CD4-positive, alpha-beta T cell treated with Interferon alpha-2 for 1 hour (primary cell): ENCODE measurements at regions not wholly inside any gene's neighbourhood (a gene's known extent, or its start where the extent isn't known, plus 50 kb on each side); places are given as distances from the start of the nearest gene placed in this dataset.

Experiments
- DNase-seq, 2 donors: peaks; one replicate each; pipeline ENCODE4 v3.0.0-alpha.2; 2020 to 2022

DNA sequence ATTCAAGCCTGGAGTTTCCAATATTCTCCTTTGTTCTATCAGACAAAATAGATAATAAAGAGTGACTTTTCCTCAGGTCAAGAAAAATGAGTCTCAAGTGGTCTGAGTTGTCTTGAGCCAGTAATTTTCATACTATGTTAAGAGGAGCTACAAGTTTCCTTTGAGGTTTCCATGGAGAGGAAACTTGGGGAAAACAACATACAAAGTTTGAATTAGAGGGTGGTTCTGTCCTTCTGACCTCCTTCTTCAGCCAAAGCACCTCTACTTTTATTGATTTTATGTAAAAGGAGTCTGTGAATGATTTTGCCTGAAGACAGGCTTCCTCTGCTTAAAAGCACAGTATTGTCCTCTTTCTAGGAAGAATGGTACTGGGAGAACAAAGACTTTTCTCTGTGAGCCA, 497.2 kb upstream of the PKN2 start:
- no peak for DNase-seq

DNA sequence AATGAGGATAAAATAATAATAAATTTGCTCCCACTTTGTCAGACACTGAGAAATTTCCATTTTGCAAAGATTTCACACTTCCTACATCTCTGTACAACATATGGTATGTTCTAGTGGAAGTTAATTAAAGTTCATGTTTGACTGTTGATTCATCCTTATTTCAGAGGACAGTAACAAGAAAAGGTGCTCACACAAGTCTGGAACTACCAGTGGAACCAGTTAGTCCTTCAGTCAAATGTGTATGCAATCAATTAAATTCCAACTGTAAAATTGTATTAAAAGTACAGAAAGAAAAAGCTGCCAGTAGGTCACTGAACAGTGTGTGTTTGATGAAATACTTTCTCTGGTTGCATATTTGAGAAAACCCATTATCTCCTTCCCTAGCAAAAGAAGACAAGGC, 496.0 kb upstream of the PKN2 start:
- DNase-seq, result no peak

DNA sequence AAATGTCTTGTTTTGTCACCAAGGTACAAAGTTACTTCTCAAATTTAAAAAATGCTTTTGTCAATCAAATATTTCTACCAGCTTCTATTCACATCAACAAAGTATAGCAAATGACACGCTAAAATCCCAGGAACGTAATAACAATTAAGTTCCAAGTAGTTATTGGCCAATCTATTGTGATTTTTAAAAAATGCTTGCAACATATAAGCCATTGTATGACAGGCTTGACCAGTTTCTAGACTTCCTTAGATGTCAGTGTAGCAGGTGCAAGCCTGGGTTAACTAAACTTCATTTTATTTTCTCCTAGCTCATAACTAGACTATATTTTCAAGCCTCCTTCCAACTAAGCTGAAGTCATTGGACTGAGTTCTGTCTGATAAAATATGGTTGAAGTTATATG, 494.5 kb upstream of the PKN2 start:
- DNase-seq, result no peak

DNA sequence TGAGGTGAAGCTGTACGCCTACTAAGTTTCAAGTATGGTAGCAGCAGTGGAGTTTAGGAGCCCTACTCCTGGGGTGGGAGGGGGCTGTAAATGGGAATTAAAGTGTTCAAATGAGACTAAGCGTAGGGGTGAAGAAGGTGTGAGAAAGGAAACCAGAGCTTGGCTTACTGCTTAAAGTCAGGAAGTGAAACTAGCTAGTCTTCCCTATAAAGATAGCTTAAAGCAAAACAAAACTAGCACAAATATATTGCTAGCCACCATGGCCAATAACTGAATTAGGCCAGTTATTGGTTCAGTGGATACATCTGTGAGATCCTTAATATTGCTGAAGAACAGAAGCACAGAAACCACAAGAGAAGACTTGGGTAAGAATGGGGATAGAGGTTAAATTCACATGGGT, 492.2 kb upstream of the PKN2 start:
- DNase-seq, result no peak

DNA sequence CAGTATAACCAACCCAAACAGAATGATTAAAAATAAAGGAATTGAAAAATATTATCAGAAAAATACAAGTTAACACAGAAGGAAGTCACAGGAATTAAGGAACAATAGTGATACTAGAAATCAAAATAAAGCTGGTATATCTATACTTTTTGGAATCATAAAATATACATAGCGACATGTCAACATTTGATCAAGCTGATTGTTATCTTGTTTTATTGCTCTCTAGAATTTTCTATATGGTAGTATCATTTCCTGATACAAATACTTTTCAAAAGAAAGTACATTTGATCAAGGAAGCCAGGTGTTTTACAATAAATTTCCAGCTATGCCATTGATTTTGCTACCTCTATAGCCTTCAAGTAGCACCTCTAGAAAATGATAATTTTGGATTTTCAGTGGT, 489.5 kb upstream of the PKN2 start:
- no peak for DNase-seq

DNA sequence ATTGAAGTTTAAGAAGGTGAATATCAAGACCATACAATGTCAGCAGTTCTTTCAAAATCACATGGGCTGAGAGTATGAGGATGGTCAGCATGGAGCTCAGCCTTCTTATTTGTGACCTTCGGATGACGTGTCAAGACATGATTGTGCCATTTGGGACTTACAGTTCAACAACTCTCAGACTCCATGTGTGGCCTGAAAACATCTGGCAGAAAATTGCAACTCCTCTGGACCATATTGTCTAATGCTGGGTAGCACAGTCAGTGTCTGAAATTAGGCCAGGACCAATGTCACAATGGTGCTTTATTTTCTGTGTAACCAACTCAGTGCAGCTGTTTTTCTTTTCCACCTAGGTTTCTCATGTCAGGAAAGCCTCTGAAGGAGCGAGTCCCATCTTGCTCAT, 483.5 kb upstream of the PKN2 start:
- no peak for DNase-seq

DNA sequence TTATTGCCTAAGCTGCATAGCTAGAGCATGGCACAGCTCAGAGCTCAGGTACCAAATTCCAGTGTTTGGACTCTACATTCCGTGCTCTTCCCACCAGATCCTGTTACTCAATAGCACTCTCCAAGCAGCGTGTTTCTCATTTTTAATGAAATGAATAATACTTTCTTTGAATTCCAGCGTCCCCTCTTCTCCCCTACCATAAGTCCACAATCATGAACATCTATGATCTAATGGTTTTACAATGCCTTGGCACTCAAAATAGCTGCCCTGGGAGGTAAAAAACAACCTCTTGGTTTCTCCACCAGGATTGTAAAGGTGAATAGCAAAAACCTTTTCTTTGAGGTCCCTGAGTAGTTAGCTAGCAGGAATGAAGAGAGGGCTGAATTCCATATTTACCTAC, 480.0 kb upstream of the PKN2 start:
- DNase-seq, result no peak

DNA sequence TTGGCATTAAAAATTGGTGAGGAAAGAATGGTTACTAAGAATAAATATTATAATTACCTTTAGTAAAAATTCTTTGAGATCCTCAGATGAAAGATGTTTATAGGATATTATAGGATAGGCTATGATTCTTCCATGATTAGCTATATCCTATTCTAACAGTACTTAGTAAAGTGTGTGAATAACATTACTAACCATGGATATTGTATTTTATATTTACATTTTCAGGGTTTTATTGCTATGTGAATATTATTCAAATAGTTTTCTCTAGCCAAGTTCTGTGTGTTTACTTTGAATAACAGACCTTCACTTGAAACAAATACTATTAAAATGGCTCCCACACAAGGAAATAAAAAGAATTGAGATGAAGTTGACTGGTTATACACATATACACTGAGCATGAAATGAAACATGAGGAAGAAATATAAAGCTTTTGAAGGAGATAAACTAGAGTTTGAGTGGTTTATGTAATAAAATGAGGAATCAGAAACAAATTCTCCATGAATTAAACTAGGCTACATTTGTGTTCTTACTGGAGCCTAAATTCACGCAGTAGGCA, 479.4 kb upstream of the PKN2 start:
- no peak for DNase-seq

DNA sequence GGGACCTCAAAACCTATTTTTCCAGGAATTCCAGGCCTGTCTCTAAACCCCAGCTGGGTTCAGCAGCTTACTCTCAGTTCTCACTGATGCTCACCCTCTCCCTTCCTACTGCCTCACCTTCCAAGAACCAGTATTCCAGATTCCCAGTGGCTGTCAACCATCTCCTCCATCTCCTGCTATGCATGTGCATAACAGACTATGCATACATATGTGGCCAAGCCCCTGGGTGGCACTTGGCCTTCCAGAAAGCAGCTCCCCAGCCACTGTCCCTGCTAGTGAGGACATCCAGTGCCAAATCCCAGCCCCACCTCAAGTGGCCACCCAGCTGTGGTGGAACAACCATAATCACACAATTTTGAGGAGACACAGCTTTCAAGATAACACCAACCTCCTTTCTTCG, 475.7 kb upstream of the PKN2 start:
- no peak for DNase-seq

DNA sequence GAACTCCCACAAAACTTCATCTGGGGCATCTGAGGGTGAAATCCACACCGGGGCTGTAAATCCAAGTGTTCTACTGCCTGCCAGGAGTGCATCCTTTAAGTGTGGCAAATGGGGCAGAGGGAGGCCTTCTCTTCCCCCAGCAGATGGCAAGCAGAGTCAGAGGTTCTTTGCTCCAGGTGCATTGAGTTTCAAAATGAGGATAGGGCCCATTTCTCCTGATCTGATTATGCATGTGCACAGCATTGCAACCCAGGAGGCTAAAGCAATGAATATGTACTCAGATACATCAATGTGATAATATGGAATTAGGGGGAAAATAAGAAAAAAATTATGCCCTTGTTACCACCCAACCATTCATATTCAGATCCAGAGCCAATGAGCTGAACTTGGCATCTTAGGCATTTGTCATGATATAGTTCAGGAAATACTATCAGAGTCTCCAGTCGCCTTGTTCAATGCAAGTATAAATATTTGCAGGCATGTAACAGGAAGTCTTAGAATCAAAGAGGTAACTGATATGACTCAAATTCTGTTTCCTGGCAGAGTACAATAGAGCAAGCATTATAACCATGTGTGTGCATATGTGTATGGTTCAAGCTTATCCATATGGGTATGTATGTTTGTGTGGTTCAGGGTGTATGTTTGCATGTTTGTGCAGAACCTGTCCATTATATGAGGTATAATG, 473.8 kb upstream of the PKN2 start:
- no peak for DNase-seq

DNA sequence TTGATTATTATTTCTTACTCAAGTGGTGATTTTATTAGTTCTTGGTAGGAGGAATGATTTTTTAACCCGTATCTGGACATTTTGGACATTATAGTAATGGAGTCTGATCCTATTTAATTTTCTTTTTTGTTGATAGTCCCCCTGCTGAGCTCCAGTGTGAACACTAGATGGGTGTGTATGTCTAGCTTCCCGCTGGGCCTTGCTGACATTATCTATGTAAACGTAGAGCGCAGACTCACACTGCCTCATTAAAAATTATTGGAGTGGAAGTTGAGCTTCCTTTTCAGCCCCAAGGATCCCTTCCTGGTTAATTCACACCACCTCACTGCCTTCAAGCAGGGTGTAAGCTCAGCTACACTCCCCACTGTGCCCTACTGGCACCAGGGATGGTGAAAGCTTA, 467.6 kb upstream of the PKN2 start:
- DNase-seq, result no peak

DNA sequence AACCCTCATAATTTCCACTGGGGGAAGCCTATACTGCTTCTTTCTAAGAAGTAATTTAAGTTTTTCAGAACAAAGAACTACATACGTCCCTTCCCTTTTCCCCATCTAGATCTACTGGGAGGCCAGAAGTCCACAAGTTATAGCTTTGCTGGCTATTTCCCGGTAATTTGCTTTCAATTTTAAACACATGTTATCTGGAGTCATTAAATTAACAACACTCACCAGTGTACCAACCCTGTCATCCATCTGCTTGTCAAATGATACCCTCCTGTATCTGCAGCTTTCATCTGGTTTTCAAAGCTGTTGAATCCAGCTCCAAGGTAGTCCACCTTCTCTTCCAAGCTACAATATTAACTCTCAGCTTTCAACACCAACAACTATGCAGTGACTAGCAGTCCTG, 466.7 kb upstream of the PKN2 start:
- DNase-seq, result no peak

DNA sequence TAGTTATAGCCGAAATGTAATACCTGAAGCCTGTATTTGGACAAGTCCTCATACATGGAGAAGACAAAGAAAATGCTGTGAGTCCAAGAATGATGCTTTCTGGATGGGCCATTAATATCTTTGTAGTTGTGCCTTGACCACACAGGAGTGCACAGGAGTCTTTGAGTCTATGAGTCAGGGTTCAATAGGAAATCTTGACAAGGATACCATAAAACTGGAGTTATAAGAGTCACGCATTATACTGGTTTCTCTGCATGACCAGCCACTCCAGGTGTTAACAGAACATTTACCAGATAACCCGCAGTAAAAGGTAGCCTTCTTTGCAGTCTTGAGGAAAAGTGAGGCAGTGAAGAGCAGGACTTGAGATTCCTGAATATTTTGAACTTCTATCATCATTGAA, 464.6 kb upstream of the PKN2 start:
- DNase-seq, result no peak

DNA sequence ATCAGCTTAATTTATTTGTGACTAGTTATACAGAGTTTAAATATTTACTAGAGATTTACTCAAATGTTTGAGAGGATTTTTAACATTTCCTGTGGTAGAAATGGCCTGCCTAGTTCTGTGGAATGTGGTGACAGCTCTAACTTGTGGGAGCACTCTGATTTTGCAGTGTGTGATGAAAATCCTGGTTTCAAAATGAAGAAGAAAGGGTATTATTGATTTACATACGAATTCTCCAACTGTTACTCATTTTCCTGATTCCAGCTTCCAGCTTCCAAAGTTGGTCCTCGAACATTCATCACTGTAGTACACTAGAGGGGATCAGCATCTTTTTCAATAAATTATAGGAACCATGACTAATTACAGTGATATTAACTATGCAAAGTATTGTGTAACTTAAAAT, 462.7 kb upstream of the PKN2 start:
- DNase-seq, result no peak

DNA sequence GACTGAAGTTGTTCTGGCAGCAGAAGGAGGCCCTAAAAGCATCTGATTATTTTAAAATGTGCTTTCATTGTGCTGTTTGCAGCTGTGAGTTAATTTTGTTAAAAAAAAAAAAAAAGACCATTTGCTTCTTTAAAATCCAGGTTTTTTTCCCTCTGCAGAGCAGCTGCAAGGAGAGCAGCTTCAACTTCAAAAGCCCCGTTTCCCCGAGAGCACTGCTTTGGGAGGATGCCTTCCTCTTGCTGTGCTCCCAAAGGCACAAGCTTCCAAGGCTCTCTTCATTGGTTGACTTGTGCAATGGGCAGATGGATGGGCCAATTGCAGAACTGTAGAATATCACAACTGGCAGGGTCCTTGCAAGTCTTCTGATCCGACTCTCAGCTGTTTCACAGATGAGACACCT, 459.2 kb upstream of the PKN2 start:
- no peak for DNase-seq

DNA sequence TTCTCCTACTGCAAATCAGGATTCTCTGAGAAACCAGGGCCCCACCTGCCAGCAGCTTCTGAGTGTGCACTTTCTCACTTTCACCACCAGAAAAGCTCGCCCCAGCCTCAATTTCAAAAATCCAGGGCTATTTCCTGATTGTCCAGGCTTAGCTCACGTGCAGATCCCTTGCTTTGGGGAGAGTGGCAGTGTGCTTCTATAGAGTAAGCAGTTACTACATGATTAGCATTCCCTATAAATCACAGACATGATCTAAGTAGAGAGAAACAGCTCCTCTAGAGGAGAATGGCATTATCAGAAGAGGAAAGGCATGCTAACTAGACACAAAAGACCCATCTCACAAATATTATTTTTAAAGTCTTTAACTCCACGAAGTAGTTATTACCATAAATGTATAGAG, 456.0 kb upstream of the PKN2 start:
- no peak for DNase-seq

DNA sequence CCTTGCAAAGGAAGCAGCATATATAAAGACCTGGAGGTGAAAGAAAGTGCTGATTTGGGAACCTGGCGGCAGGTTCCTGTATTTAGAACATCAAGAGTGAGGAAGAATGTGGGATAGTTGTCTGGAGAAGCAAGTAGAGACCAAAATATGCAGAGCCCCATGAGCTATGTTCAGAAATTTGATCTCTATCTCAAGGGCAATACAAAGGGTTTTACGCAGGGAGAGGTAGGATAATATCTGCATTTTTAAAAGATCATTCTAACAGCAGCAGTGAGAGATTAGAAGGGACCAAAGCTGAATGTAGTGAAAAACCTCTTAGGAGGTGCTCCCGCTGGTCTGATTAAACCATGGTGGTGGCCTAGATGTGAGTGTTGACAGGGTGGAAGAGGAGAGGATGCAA, 453.9 kb upstream of the PKN2 start:
- DNase-seq, result no peak

DNA sequence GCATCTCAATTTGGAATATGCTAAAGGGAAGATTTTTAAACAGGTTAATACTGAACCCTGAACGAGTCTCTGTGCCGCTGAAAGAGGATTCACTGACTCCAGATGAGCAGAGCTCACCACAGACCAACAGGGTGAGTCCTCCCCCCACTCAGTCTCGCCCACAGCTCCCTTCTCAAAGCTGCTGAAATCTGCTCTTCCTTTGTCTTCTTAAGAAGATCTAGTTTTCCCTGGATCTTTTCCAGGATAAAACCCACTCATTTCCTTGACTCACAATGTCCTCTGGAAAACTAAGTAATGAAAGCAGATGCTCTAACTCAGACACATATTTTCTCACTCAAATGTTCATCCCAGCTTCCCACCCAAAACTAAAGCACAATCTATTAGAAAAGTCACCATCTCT, 447.0 kb upstream of the PKN2 start:
- DNase-seq, result no peak

DNA sequence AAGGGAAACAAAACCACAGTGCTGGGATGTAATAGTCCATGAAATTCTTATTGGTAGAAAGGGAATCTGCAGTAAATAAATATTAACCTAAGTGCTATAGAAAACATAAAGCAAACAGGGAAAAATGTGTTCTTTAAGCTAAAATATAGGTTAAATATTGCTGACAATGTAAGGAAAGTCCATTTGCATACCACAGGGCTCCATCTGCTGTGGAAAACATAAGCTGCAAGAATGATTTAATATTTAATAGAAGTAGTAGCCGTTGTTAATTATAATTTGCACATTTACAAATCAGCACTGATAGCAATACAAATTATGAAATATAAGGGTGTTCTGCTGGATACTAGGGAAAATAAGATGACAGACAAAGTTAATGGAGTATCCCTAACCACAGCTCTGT, 444.9 kb upstream of the PKN2 start:
- no peak for DNase-seq

DNA sequence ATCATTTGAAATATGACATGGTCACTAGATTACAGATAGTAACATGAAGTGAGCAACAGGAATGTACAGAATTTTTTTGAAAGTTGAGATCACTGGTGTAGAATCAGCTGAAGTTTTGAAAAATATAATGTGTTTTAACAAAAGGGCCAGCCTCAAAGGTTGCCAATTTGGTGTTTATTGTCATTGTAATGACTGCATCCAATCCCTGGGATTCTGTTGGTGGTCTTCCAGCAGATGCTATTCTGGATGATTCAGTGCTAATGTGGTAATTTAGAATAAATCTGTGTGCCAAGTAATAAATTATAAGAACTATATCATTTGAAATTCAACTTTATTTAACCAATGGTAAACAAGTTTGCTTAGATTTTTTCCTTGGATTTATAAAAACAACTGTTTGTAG, 436.4 kb upstream of the PKN2 start:
- DNase-seq, result no peak

DNA sequence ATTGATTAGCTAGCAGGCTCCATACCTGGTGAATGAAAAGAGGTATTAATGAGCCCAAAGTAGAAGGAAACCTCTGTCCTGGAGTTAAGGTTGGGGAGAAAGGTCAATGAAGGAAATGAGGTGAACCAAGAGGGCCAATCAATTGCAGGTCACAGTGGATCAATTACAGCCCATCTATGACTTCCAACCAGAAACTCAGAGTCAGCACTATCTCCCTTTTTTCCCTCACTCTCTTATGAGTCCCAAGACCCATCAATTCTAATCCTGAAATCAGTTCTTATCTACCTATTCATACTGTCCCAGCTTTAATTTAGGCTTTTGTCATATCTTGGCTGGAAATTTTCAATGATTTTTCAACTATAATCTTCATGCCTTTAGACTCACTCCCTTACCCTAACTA, 433.2 kb upstream of the PKN2 start:
- no peak for DNase-seq

DNA sequence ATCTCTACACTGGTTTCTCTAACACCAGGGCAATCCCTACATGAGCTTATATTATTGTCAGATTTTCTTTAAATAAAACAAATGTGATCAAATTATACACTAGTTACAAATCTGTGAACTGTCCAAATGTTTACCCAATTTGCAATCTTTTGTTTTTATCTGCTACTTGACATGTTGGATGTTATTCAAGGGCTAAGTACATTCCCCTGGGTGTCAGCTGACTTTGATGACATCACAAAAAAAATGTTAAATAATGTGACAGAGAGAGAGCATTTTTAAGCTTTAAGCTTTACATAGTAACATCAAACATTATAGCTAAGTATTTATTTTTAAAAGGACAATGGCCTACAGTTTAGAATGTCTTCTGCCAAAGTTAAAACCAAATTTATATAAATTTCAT, 431.3 kb upstream of the PKN2 start:
- DNase-seq, result no peak

DNA sequence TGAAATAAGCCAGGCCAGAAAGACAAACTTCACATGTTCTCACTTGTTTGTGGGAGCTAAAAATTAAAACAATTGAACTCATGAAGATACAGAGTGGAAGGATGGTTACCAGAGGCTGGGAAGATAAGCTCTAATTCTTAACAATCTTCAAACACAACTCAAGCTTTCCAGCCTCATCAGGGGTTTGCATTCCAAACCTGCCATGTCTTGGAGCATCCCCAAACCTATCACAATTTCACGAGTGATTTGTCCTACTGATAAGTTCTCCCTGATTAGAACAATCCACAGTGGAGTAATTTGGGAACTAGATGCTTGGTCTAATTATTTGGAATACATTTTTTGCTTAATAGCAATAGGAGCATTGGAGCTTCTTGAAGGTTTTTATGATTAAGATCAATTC, 418.5 kb upstream of the PKN2 start:
- no peak for DNase-seq

DNA sequence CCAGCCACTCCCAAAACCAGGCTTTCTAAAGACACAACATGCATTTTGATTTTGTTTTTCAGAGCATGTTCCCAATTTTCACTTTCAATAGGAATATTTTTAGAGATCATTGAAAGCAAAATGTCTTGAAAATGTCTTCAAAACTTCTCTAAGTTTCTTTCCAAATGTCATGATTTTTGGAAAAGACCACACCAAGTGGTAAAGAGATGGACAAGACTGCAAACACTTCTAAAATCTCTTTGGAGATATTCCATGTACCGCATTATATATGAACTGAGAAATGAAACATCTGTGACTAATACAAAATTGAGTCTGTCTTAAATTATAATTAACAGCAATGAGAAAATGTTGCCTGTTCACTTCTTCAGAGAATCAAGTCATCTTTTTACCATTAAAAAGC, 418.0 kb upstream of the PKN2 start:
- no peak for DNase-seq

DNA sequence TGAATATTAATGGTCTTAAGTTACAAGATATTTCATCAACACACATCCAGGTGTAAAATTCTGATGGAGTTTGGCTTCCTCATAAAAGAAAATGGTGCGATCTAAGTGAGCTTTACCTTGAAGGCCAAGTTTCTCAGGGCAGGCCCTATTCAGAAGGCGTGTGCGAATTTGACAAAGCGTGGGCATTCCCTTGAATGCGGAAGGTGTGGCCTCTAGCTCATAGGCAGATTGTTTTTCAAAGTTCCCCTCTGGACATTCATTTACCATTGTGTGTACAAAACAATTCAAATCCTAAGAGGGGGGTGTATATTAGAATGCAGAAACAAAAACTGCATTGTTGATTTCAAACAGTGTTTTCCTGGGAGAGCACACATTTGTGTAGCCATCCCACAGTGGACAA, 411.9 kb upstream of the PKN2 start:
- no peak for DNase-seq

DNA sequence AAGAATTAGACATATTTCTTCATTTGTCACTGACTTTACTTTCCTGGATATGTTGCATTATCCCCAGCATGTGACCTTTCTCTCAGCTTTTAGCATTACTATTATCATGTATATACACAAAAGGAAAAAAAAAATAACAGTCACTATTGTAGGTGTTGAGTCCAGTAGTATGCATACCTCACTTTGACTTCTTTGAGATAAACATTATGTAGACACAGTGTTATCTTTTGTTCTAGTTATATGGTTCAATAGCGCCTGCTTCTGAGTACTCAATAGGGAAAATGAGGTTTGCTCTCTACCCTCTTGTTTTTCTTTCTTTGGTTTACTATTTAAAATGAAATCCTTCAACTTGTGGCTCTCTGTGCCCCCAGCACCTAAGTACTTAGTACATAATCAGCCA, 409.6 kb upstream of the PKN2 start:
- no peak for DNase-seq
